WTC11 (cell line): ENCODE measurements at regions not wholly inside any gene's neighbourhood (a gene's known extent, or its start where the extent isn't known, plus 50 kb on each side); places are given as distances from the start of the nearest gene placed in this dataset.

ENCODE experiments used
- ARID4B ChIP-seq: sonication (generic); formaldehyde crosslinking; IDR thresholded peaks from 2 replicates; pipeline ENCODE4 v1.8.0; 2023; ENCODE audit warnings: missing genetic modification reagents, mild to moderate bottlenecking, borderline replicate concordance
- ZMAT4 ChIP-seq: fragments of 250-450 bp; sonication (Bioruptor Pico); IDR thresholded peaks from 2 replicates; pipeline ENCODE4 v1.9.0; 2021; ENCODE audit warnings: mild to moderate bottlenecking

- TF ChIP-seq ARID4B (no peak), ZMAT4 (no peak)
These were observed 164.8 kb downstream of the PLPPR5 start (continued) for GRCh38 chr1:98839840-98840239.
